Activated T-cell treated with anti-CD3 and anti-CD28 coated beads, Interleukin-2, amount 50 U/mL, for 4 hours (primary cell): ENCODE measurements at regions not wholly inside any gene's neighbourhood (a gene's known extent, or its start where the extent isn't known, plus 50 kb on each side); places are given as distances from the start of the nearest gene placed in this dataset.

Experiments
- ATAC-seq, 2 donors: fragments of 200-7000 bp; cut with Tn5 transposase; one replicate each; pipeline ENCODE4 v1.10.0; 2021
- DNase-seq: peaks from one replicate; pipeline ENCODE4 v3.0.0-alpha.2; 2020
- H3K27me3 Mint-ChIP-seq: one replicate; pipeline ENCODE4 v1.8.0; 2021; ENCODE audit warnings: low read depth, mixed read lengths
- H3K36me3 Mint-ChIP-seq: one replicate; pipeline ENCODE4 v1.8.0; 2022; ENCODE audit warnings: mixed read lengths; ENCODE audit not compliant: insufficient read depth
- H3K4me1 Mint-ChIP-seq: one replicate; pipeline ENCODE4 v1.8.0; 2021; ENCODE audit warnings: low read depth, mixed read lengths
- H3K4me3 Mint-ChIP-seq: one replicate; pipeline ENCODE4 v1.8.0; 2021; ENCODE audit warnings: mild to moderate bottlenecking, moderate library complexity, mixed read lengths
- H3K9me3 Mint-ChIP-seq: one replicate; pipeline ENCODE4 v1.8.0; 2021; ENCODE audit warnings: mixed read lengths

- Mint-ChIP-seq H3K9me3 (no peaks in the 10 kb centered on the region), H3K36me3 (no peaks in the 10 kb centered on the region), H3K4me3 (no peak overlapping the region), H3K27me3 (no peaks in the 10 kb centered on the region), H3K4me1 (peaks cover 35% of the 10 kb centered on the region)
- DNase-seq (no peak), ATAC-seq (no peak)
These were observed 208.5 kb upstream of the CASK start for GRCh38 chrX:42131856-42132255.

- Mint-ChIP-seq H3K27me3 (no peaks in the 10 kb centered on the region), H3K4me3 (no peak overlapping the region), H3K36me3 (no peaks in the 10 kb centered on the region), H3K4me1 (peaks cover 41% of the 10 kb centered on the region), H3K9me3 (no peaks in the 10 kb centered on the region)
- ATAC-seq (peak in 1 of 2 donors; percentile 14), DNase-seq (no peak)
These were observed 205.9 kb upstream of the CASK start for GRCh38 chrX:42129022-42129940.

GRCh38 chrX:42128587-42128986, 205.2 kb upstream of the CASK start:
- H3K27me3 Mint-ChIP-seq, result no peaks in the 10 kb centered on the region
- ATAC-seq, result no peak
- peaks cover 41% of the 10 kb centered on the region for H3K4me1 Mint-ChIP-seq
- no peaks in the 10 kb centered on the region for H3K9me3 Mint-ChIP-seq
- no peaks in the 10 kb centered on the region for H3K36me3 Mint-ChIP-seq
- no peak for DNase-seq
- no peak overlapping the region for H3K4me3 Mint-ChIP-seq

GRCh38 chrX:42128020-42128419, 204.7 kb upstream of the CASK start:
- Mint-ChIP-seq H3K27me3 (no peaks in the 10 kb centered on the region), H3K36me3 (no peaks in the 10 kb centered on the region), H3K4me3 (peak overlapping the region; percentile 49), H3K4me1 (peaks cover 41% of the 10 kb centered on the region), H3K9me3 (no peaks in the 10 kb centered on the region)
- ATAC-seq, result peak; percentile 23 to 36
- DNase-seq, result no peak

GRCh38 chrX:42127563-42127962, 204.2 kb upstream of the CASK start:
- Mint-ChIP-seq H3K27me3 (no peaks in the 10 kb centered on the region), H3K4me1 (peaks cover 41% of the 10 kb centered on the region), H3K4me3 (no peak overlapping the region), H3K9me3 (no peaks in the 10 kb centered on the region), H3K36me3 (no peaks in the 10 kb centered on the region)
- no peak for DNase-seq
- ATAC-seq, result peak; percentile 33 to 48

GRCh38 chrX:42123369-42123768, 200.0 kb upstream of the CASK start:
- ATAC-seq (no peak), DNase-seq (no peak)
- Mint-ChIP-seq H3K4me3 (no peak overlapping the region), H3K36me3 (no peaks in the 10 kb centered on the region), H3K4me1 (peaks cover 18% of the 10 kb centered on the region), H3K9me3 (no peaks in the 10 kb centered on the region), H3K27me3 (no peaks in the 10 kb centered on the region)

GRCh38 chrX:42119076-42119475, 195.7 kb upstream of the CASK start:
- H3K4me3 Mint-ChIP-seq, result no peak overlapping the region

GRCh38 chrX:42117318-42117717, 194.0 kb upstream of the CASK start:
- no peaks in the 10 kb centered on the region for H3K9me3 Mint-ChIP-seq
- DNase-seq, result no peak
- no peaks in the 10 kb centered on the region for H3K27me3 Mint-ChIP-seq
- ATAC-seq, result no peak
- H3K4me3 Mint-ChIP-seq, result no peak overlapping the region
- H3K4me1 Mint-ChIP-seq, result no peaks in the 10 kb centered on the region
- H3K36me3 Mint-ChIP-seq, result no peaks in the 10 kb centered on the region

More at GRCh38 chrX:42119076-42119475, 195.7 kb upstream of the CASK start:
- Mint-ChIP-seq H3K36me3 (no peaks in the 10 kb centered on the region), H3K27me3 (no peaks in the 10 kb centered on the region), H3K4me1 (no peaks in the 10 kb centered on the region), H3K9me3 (no peaks in the 10 kb centered on the region)
- no peak for ATAC-seq
- DNase-seq, result no peak

GRCh38 chrX:42109428-42109827, 186.1 kb upstream of the CASK start:
- H3K27me3 Mint-ChIP-seq, result no peaks in the 10 kb centered on the region
- peaks cover 25% of the 10 kb centered on the region for H3K4me1 Mint-ChIP-seq
- H3K9me3 Mint-ChIP-seq, result no peaks in the 10 kb centered on the region
- DNase-seq (no peak), ATAC-seq (no peak)
- H3K36me3 Mint-ChIP-seq, result no peaks in the 10 kb centered on the region
- no peak overlapping the region for H3K4me3 Mint-ChIP-seq

- ATAC-seq, result peak; percentile 92
- H3K9me3 Mint-ChIP-seq, result no peaks in the 10 kb centered on the region
- no peaks in the 10 kb centered on the region for H3K36me3 Mint-ChIP-seq
- H3K4me1 Mint-ChIP-seq, result peaks cover 31% of the 10 kb centered on the region
- DNase-seq, result no peak
- H3K27me3 Mint-ChIP-seq, result no peaks in the 10 kb centered on the region
- H3K4me3 Mint-ChIP-seq, result no peak overlapping the region
These were observed 184.4 kb upstream of the CASK start for GRCh38 chrX:42107495-42108488.

GRCh38 chrX:42106556-42106955, 183.2 kb upstream of the CASK start:
- no peaks in the 10 kb centered on the region for H3K27me3 Mint-ChIP-seq
- H3K36me3 Mint-ChIP-seq, result no peaks in the 10 kb centered on the region
- H3K4me1 Mint-ChIP-seq, result peaks cover 31% of the 10 kb centered on the region
- DNase-seq (no peak), ATAC-seq (no peak)
- no peaks in the 10 kb centered on the region for H3K9me3 Mint-ChIP-seq
- H3K4me3 Mint-ChIP-seq, result no peak overlapping the region

- no peaks in the 10 kb centered on the region for H3K9me3 Mint-ChIP-seq
- DNase-seq (no peak), ATAC-seq (no peak)
- no peak overlapping the region for H3K4me3 Mint-ChIP-seq
- H3K27me3 Mint-ChIP-seq, result no peaks in the 10 kb centered on the region
- peaks cover 15% of the 10 kb centered on the region for H3K4me1 Mint-ChIP-seq
- H3K36me3 Mint-ChIP-seq, result no peaks in the 10 kb centered on the region
These were observed 179.4 kb upstream of the CASK start for GRCh38 chrX:42102586-42103282.

GRCh38 chrX:42098900-42099299, 175.5 kb upstream of the CASK start:
- ATAC-seq (no peak), DNase-seq (no peak)
- H3K9me3 Mint-ChIP-seq, result no peaks in the 10 kb centered on the region
- H3K27me3 Mint-ChIP-seq, result no peaks in the 10 kb centered on the region
- no peak overlapping the region for H3K4me3 Mint-ChIP-seq
- no peaks in the 10 kb centered on the region for H3K36me3 Mint-ChIP-seq
- H3K4me1 Mint-ChIP-seq, result peaks cover 11% of the 10 kb centered on the region

- no peaks in the 10 kb centered on the region for H3K27me3 Mint-ChIP-seq
- ATAC-seq, result no peak
- no peaks in the 10 kb centered on the region for H3K36me3 Mint-ChIP-seq
- H3K4me1 Mint-ChIP-seq, result peaks cover 6% of the 10 kb centered on the region
- no peak for DNase-seq
- no peak overlapping the region for H3K4me3 Mint-ChIP-seq
- no peaks in the 10 kb centered on the region for H3K9me3 Mint-ChIP-seq
These were observed 174.1 kb upstream of the CASK start for GRCh38 chrX:42097486-42097885.
